ENCODE measurements at regions not wholly inside any gene's neighbourhood (a gene's known extent, or its start where the extent isn't known, plus 50 kb on each side); places are given as distances from the start of the nearest gene placed in this dataset.

- peaks cover 55 to 85% (median 59%) of the 10 kb centered on the region in 3 experiments for H3K36me3 Mint-ChIP-seq (ENCODE audit: insufficient read depth in 1 of 3, low read depth in 3 of 3)
- H2AK5ac ChIP-seq (ENCODE audit: insufficient read length, low read length): no peak overlapping the region
- peaks cover 46 to 68% of the 10 kb centered on the region in 2 experiments for H3K9me3 Mint-ChIP-seq
- H3K4me2 ChIP-seq (ENCODE audit: insufficient read depth, insufficient read length, low read length): no peak overlapping the region
- no peak overlapping the region for H2BK12ac ChIP-seq (ENCODE audit: insufficient read length, low read depth, low read length)
- peaks cover 62% of the 10 kb centered on the region for H3K9me3 ChIP-seq (ENCODE audit: control insufficient read depth, low read depth, low read length)
- no peak overlapping the region for H2BK120ac ChIP-seq (ENCODE audit: low read depth, low read length, poor library complexity, severe bottlenecking)
- H3K4me3 Mint-ChIP-seq: no peak overlapping the region
- H3T11ph ChIP-seq (ENCODE audit: low read length): no peak overlapping the region
- TF ChIP-seq, protein P1, sequence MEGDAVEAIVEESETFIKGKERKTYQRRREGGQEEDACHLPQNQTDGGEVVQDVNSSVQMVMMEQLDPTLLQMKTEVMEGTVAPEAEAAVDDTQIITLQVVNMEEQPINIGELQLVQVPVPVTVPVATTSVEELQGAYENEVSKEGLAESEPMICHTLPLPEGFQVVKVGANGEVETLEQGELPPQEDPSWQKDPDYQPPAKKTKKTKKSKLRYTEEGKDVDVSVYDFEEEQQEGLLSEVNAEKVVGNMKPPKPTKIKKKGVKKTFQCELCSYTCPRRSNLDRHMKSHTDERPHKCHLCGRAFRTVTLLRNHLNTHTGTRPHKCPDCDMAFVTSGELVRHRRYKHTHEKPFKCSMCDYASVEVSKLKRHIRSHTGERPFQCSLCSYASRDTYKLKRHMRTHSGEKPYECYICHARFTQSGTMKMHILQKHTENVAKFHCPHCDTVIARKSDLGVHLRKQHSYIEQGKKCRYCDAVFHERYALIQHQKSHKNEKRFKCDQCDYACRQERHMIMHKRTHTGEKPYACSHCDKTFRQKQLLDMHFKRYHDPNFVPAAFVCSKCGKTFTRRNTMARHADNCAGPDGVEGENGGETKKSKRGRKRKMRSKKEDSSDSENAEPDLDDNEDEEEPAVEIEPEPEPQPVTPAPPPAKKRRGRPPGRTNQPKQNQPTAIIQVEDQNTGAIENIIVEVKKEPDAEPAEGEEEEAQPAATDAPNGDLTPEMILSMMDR (conservative IDR thresholded peaks at IDR 0.05): no peak
- H3K79me1 ChIP-seq (ENCODE audit: insufficient read depth, low read depth, low read length, poor library complexity, severe bottlenecking): no peaks in the 10 kb centered on the region
- H2BK20ac ChIP-seq (ENCODE audit: low read depth, low read length, poor library complexity, severe bottlenecking): no peak overlapping the region
- H3K27me3 Mint-ChIP-seq (ENCODE audit: low read depth): peaks cover 17% of the 10 kb centered on the region
- H4K8ac ChIP-seq (replicated peaks; ENCODE audit: insufficient read length, low read depth, low read length): no peak overlapping the region
- H4K5ac ChIP-seq (ENCODE audit: insufficient read length, low read depth, low read length): no peak overlapping the region
- H3K9ac ChIP-seq (ENCODE audit: extremely low read depth, insufficient read length, low read length): no peak overlapping the region
- H3K27ac Mint-ChIP-seq: no peak overlapping the region
- H4K20me1 ChIP-seq (ENCODE audit: control insufficient read depth, insufficient read depth, insufficient read length): no peaks in the 10 kb centered on the region
- no peaks in the 10 kb centered on the region for H3K27me3 ChIP-seq (ENCODE audit: insufficient read depth, low read length)
- no peaks in the 10 kb centered on the region for H3K4me1 ChIP-seq (ENCODE audit: insufficient read depth, low read length)
- H2AFZ ChIP-seq (ENCODE audit: low read length): no peak overlapping the region
- H4K91ac ChIP-seq (ENCODE audit: insufficient read length, low read depth, low read length): no peak overlapping the region
- H3K4me1 Mint-ChIP-seq: no peaks in the 10 kb centered on the region
- H3K23ac ChIP-seq (ENCODE audit: insufficient read length, low read depth, low read length): no peak overlapping the region
- no peak overlapping the region for H3K56ac ChIP-seq (ENCODE audit: insufficient read length, low read depth, low read length)
- no peak overlapping the region for H2BK15ac ChIP-seq (ENCODE audit: low read depth, low read length)
- H3K4ac ChIP-seq (ENCODE audit: low read depth, low read length): no peak overlapping the region
- H3K14ac ChIP-seq (ENCODE audit: insufficient read depth, low read length): no peak overlapping the region
- DNase-seq: no peak
- H3K79me2 ChIP-seq (ENCODE audit: insufficient read depth, low read length): no peaks in the 10 kb centered on the region
- H3K27ac ChIP-seq (ENCODE audit: insufficient read length, low read depth, low read length): no peak overlapping the region
- H2BK5ac ChIP-seq (ENCODE audit: insufficient read length, low read length): no peak overlapping the region
- no peaks in the 10 kb centered on the region for H3K23me2 ChIP-seq (ENCODE audit: insufficient read length, low read depth, low read length, poor library complexity, severe bottlenecking)
- no CpG with 5 or more reads among the region's 1 CpG for WGBS (ENCODE audit: extremely low coverage, insufficient read length, low lambda C conversion rate)
- no peak overlapping the region for H3K18ac ChIP-seq (ENCODE audit: insufficient read length, low read depth, low read length)
Measured at GRCh38 chr6:125688138-125688537, 61.3 kb upstream of the HEY2 start.
